AG04450 (cell line): ENCODE measurements at regions not wholly inside any gene's neighbourhood (a gene's known extent, or its start where the extent isn't known, plus 50 kb on each side); places are given as distances from the start of the nearest gene placed in this dataset.

Source experiments
- CTCF ChIA-PET: fragments of 300-600, 350-600 bp; formaldehyde crosslinking; extraction: SDS; loops from one replicate; lab custom pipeline; 2022; ENCODE audit warnings: antibody characterized with exemption, inconsistent platforms; lab: Charles Lee
- POLR2A ChIA-PET: fragments of 350-600 bp; formaldehyde crosslinking; extraction: SDS; loops from one replicate; lab custom pipeline; 2021; ENCODE audit warnings: antibody characterized with exemption, inconsistent platforms; lab: Yijun Ruan, JAX
- DNase-seq: peaks from one replicate; pipeline ENCODE4 v3.0.0-alpha.2; 2011; ENCODE audit warnings: low read depth, low spot score
- H3K27ac ChIP-seq: one replicate; pipeline ENCODE4 v1.5.1; 2012; ENCODE audit warnings: low read depth, low read length, control low read depth
- H3K27me3 ChIP-seq: one replicate; pipeline ENCODE4 v1.6.0; 2012; ENCODE audit warnings: low read length; ENCODE audit not compliant: control insufficient read depth, insufficient read depth
- H3K4me3 ChIP-seq: 2 replicates; pipeline ENCODE4 v1.5.1; 2011; ENCODE audit warnings: mild to moderate bottlenecking, low read depth, low read length, control low read depth
- H3K9me3 ChIP-seq: 2 replicates; pipeline ENCODE4 v1.5.1; 2012; ENCODE audit warnings: low read length; ENCODE audit not compliant: control insufficient read depth, insufficient read depth
- TF ChIP-seq, protein P1 (sequence below): IDR thresholded peaks from 2 replicates; pipeline ENCODE4 v1.5.1; 2011; ENCODE audit warnings: low read depth, low read length, control low read depth, inconsistent platforms

DNA sequence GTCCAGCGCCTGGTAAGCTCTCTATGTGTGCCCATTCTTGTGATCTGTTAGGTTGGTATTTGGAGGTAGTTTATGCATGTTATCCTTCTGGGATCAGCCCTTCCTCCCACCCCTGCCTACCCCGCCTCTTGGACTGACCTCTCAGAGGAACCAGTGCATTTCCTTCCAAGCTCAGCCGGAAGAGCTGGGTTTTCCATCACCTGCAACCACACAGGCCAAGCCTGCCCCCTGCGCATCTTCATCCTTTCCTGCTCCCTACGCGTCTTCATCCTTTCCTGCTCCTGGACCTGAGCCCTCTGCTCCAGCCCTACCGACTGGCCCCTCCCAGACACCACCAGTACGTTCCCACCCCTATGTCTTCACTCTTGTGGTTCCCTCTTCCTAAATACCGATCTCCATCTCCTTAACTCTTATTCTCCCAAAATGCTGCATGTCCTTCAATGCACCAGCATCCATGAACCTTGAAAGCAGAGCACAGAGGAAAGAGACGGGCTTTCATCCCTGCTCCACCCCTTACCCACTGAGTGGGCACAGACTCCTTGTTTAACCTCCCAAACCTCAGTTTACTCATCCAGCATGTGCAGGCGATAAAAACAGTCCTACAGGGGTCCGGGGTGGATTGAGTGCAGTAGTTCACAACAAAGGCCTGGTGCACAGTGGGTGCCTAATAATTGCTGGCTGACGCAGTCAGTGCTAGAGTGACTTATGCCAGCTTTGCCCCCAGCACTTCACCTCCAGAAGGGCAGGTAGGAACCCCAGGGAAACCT lies 526.3 kb downstream of the MATN1 start:
- Histone ChIP-seq H3K27me3 (peaks cover 6% of the 10 kb centered on the region), H3K9me3 (no peaks in the 10 kb centered on the region), H3K4me3 (no peak overlapping the region), H3K27ac (no peak overlapping the region)
- ChIA-PET POLR2A (no interaction called here), CTCF (no interaction called here)
- TF ChIP-seq, protein P1, sequence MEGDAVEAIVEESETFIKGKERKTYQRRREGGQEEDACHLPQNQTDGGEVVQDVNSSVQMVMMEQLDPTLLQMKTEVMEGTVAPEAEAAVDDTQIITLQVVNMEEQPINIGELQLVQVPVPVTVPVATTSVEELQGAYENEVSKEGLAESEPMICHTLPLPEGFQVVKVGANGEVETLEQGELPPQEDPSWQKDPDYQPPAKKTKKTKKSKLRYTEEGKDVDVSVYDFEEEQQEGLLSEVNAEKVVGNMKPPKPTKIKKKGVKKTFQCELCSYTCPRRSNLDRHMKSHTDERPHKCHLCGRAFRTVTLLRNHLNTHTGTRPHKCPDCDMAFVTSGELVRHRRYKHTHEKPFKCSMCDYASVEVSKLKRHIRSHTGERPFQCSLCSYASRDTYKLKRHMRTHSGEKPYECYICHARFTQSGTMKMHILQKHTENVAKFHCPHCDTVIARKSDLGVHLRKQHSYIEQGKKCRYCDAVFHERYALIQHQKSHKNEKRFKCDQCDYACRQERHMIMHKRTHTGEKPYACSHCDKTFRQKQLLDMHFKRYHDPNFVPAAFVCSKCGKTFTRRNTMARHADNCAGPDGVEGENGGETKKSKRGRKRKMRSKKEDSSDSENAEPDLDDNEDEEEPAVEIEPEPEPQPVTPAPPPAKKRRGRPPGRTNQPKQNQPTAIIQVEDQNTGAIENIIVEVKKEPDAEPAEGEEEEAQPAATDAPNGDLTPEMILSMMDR = no peak
- DNase-seq = no peak

DNA sequence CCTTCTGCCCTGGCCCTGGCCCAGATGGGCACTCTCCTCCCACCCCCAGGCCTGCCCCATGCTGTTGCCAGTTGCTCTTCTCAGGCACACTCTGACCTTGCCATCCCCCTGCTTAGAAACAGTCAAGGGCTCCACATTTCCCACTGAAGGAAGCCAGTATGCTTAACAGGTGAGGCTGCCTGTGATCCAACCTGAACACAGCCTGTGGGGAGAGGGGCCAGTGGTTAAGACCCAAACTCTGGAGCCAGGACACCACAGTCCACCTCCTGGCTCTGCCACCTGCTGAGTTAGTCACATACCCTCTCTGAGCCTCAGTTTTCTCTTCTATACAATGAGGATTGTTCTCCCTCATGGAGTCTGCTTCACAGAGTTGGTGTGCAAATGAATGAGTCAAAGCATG lies 526.9 kb downstream of the MATN1 start:
- DNase-seq = no peak
- TF ChIP-seq, protein P1 = no peak
- Histone ChIP-seq H3K27ac (no peak overlapping the region), H3K9me3 (no peaks in the 10 kb centered on the region), H3K4me3 (no peak overlapping the region), H3K27me3 (peaks cover 3% of the 10 kb centered on the region)
- POLR2A ChIA-PET = no interaction called here
- CTCF ChIA-PET = no interaction called here

DNA sequence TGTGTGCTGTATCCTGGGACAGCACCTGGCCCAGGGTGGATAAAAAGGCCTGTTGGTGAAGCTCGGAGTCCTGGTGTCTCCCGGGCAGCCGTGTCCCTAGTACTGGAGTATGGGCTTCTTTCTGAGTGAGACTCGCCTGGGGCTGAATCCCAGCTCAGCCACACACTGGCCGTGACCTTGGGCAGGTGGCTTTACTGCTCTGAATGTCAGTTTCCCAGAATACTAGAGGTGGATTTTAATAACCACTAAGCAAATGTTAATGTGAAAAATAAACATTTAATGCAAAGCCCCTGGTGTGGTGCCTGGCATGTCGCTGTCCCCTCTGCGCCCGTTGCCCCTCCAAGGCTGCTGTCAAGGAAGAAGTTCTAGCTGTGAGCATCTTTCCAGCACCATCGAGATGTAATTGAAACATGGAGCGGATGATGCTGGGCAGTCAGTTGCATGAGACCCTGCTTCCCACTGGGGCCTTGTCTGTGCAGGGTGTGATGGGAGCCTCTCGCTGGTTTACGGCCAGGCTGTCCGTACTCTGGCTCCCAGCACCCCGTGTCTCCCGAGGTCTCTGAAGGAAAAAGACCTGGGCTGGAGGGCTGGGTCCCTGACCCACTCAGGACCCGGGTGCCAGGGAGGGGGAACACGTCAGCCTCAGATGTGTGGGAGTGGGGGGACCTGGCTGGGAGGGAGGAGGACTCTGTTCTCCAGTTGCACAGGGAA lies 527.8 kb downstream of the MATN1 start:
- Histone ChIP-seq H3K27me3 (peaks cover 3% of the 10 kb centered on the region), H3K27ac (no peak overlapping the region), H3K4me3 (no peak overlapping the region), H3K9me3 (no peaks in the 10 kb centered on the region)
- POLR2A ChIA-PET = interaction anchor here (0.5 kb wide), 1 partner anchor 30 kb away, joined by 4 read pairs; no protein-coding TSS in a partner anchor
- CTCF ChIA-PET = no interaction called here
- no peak for DNase-seq
- TF ChIP-seq, protein P1 = no peak

- DNase-seq = no peak
- ChIA-PET CTCF (no interaction called here), POLR2A (interaction anchor here (0.5 kb wide), 1 partner anchor 31 kb away, joined by 4 read pairs; no protein-coding TSS in a partner anchor)
- TF ChIP-seq, protein P1 = no peak
- H3K27me3 ChIP-seq = peaks cover 3% of the 10 kb centered on the region
- H3K27ac ChIP-seq = no peak overlapping the region
- H3K4me3 ChIP-seq = no peak overlapping the region
- no peaks in the 10 kb centered on the region for H3K9me3 ChIP-seq
Observed at GRCh38 chr1:30194741-30195423, 528.5 kb downstream of the MATN1 start.
